ENCODE measurements at regions not wholly inside any gene's neighbourhood (a gene's known extent, or its start where the extent isn't known, plus 50 kb on each side); places are given as distances from the start of the nearest gene placed in this dataset.

- TF ChIP-seq, protein P1, sequence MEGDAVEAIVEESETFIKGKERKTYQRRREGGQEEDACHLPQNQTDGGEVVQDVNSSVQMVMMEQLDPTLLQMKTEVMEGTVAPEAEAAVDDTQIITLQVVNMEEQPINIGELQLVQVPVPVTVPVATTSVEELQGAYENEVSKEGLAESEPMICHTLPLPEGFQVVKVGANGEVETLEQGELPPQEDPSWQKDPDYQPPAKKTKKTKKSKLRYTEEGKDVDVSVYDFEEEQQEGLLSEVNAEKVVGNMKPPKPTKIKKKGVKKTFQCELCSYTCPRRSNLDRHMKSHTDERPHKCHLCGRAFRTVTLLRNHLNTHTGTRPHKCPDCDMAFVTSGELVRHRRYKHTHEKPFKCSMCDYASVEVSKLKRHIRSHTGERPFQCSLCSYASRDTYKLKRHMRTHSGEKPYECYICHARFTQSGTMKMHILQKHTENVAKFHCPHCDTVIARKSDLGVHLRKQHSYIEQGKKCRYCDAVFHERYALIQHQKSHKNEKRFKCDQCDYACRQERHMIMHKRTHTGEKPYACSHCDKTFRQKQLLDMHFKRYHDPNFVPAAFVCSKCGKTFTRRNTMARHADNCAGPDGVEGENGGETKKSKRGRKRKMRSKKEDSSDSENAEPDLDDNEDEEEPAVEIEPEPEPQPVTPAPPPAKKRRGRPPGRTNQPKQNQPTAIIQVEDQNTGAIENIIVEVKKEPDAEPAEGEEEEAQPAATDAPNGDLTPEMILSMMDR (IDR thresholded peaks at IDR 0.05): no peak
- no peak for TF ChIP-seq POLR2AphosphoS5 (IDR thresholded peaks at IDR 0.05)
- no peak for TF ChIP-seq POLR2A (IDR thresholded peaks at IDR 0.05)
Measured at GRCh38 chr7:108648989-108649388, 79.3 kb downstream of the DNAJB9 start.
